NCI-H2171 treated with DMSO at 0.1 percent for 48 hours (cell line): ENCODE measurements at regions not wholly inside any gene's neighbourhood (a gene's known extent, or its start where the extent isn't known, plus 50 kb on each side); places are given as distances from the start of the nearest gene placed in this dataset.
"Not testable (repeated sequence)": the region's sequence is repeated elsewhere in the genome, so short reads cannot be mapped to it uniquely, and the experiment has no call there.

Experiments used
- DNase-seq: peaks from one replicate; lab custom pipeline; 2025; lab: John Stamatoyannopoulos, UW

GRCh38 chr14:88064841-88065240 is 59.9 kb downstream of the GPR65 start:
- no peak for DNase-seq

DNA sequence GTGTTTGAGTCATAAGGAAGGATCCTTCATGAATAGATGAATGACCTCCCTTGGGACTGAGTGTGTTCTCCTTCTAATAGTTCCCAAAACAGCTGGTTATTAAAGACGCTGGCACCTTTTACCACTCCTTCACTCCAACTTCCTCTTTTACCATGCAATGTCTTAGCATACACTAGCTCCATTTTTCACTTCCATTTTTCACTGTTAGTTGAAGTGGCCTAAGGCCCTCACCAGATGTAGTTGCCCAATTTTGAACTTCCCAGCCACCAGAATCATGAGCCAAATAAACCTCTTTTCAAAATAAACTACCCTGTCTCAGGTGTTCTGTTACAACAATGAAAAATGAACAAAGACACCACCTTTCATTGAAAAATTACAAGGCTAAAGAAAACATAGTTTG is 64.7 kb downstream of the GPR65 start:
- no peak for DNase-seq

DNA sequence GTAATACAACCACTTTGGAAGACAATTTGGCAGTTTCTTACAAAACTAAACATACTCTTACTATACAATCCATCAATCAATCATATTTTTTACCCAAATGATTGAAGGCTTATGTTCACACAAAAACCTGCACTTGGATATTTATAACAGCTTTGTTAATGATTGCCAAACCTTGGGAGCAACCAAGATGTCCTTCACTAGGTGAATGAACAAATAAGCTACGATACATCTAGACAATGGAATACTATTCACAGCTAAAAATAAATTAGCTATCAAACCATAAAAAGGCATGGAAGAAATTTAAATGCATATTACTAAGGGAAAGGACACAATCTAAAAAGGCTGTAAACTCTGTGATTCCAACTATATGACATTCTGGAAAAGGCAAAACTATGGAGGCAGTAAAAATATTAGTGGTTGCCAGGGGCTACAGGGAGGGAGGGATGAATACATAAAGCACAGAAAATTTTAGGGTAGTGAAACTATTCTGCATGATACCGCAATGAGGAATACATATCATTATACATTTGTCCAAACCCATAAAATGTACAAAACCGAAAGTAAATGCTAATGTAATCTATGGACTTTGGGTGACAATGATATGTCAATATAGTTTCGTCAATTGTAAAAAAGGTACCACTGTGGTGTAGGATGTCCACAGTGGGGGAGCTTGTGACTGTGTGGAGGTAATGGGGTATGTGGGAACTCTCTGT is 70.5 kb downstream of the GPR65 start:
- no peak for DNase-seq

- no peak for DNase-seq
These were observed 73.6 kb downstream of the GPR65 start for GRCh38 chr14:88078525-88078924.

DNA sequence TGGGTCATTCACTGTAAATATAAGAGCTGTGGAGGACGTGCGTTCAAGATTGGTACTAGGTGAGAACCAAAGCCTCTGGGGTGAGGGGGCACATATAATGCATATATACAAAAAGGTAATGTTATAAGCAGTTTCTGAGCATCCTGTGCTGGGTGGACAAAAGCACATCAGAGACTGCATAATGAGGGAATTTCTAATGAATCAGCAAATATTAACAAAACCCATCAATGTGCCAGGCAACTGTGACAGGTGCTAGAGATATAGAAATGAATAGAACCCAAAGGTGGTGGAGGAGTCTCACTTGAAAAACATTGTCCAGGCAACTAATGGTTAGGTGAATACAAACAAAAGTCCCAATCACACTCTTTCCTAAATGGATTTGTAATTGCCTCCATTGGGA is 74.7 kb downstream of the GPR65 start:
- no peak for DNase-seq

GRCh38 chr14:88085736-88086135 is 80.8 kb downstream of the GPR65 start:
- DNase-seq: no peak

DNA sequence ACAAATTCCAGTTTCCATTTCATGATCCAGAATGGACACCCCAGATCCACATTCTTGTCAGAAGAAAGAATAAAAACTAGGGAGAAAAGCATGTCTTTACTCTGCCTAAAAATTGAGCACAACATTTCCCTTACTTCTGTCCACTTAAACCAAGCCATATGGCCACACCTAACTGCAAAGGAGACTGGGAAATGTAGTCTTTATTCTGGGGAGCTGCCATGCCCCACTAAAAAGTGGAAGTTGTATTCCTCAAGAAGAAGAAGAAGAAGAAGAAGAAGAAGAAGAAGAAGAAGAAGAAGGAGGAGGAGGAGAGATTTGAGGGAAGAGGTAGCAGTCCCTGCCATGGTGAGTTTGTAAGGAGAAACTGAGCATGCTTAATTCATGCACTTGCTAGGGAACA is 84.5 kb downstream of the GPR65 start:
- DNase-seq: no peak

- DNase-seq: no peak
These were observed 87.6 kb downstream of the GPR65 start for GRCh38 chr14:88092529-88092928.

- no peak for DNase-seq
These were observed 90.9 kb downstream of the GPR65 start for GRCh38 chr14:88095791-88096190.

DNA sequence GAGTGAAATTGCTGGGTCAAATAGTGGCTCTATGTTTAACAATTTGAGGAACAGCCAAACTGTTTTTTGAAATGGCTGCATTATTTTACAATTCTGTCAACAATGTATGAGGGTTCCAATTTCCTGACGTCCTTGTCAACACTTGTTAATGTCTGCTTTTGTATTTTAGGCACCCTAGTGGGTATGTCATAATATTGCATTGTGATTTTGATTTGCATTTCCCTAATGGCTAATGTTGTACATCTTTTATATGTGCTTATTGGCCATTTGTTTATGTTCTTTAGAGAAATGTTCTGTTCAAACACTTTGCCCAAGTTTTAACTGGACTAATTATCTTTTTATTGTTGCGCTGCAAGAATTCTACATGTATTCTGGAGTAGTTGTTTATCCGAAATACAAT is 93.2 kb downstream of the GPR65 start:
- DNase-seq: no peak

GRCh38 chr14:88104710-88105109 is 99.8 kb downstream of the GPR65 start:
- DNase-seq: no peak

- no peak for DNase-seq
These were observed 101.4 kb downstream of the GPR65 start for GRCh38 chr14:88106377-88106776.

GRCh38 chr14:88127669-88128068 is 122.7 kb downstream of the GPR65 start:
- not testable (repeated sequence) for DNase-seq

DNA sequence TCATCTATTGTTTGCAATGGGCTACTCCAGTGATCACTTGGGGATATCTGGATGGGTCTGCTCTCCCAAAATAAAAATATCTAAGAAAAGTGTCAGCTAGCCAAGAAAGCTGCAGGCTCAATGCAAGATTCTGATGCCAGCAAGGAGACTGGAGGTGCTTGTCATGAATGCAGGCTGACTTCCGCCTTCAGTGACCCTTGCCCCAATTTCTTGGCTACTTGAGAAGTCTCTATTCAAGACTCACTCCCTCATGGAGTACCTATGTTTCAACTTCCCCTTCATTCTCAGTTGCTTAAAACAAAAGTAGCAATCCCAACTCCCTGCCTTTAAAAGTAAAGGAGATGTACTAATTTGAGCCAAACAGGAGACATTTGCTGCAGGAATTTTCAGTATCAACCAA is 123.9 kb downstream of the GPR65 start:
- DNase-seq: no peak

GRCh38 chr14:88129306-88130056 is 124.5 kb downstream of the GPR65 start:
- peak; percentile 12 for DNase-seq

GRCh38 chr14:88130057-88130432 is 125.1 kb downstream of the GPR65 start:
- DNase-seq: no peak
